DMS114 treated with DMSO at 0.1 percent for 48 hours (cell line): ENCODE measurements at regions not wholly inside any gene's neighbourhood (a gene's known extent, or its start where the extent isn't known, plus 50 kb on each side); places are given as distances from the start of the nearest gene placed in this dataset.

Experiments used
- DNase-seq: peaks from one replicate; lab custom pipeline; 2025; ENCODE audit not compliant: unreplicated experiment; lab: John Stamatoyannopoulos, UW

GRCh38 chr11:95294701-95295100 lies 63.7 kb upstream of the SESN3 start:
- DNase-seq, result no peak

- no peak for DNase-seq
Observed at GRCh38 chr11:95293116-95293515, 62.1 kb upstream of the SESN3 start.

GRCh38 chr11:95291946-95292345 lies 60.9 kb upstream of the SESN3 start:
- DNase-seq, result no peak

GRCh38 chr11:95289378-95290101 lies 58.5 kb upstream of the SESN3 start:
- DNase-seq, result no peak

GRCh38 chr11:95284057-95285052 lies 53.4 kb upstream of the SESN3 start:
- no peak for DNase-seq

- DNase-seq, result no peak
Observed at GRCh38 chr11:95283650-95284049, 52.6 kb upstream of the SESN3 start.

- no peak for DNase-seq
Observed at GRCh38 chr11:95283146-95283545, 52.1 kb upstream of the SESN3 start.

GRCh38 chr11:95282291-95282751 lies 51.3 kb upstream of the SESN3 start:
- no peak for DNase-seq
